Fibroblast of villous mesenchyme (primary cell): ENCODE measurements at regions not wholly inside any gene's neighbourhood (a gene's known extent, or its start where the extent isn't known, plus 50 kb on each side); places are given as distances from the start of the nearest gene placed in this dataset.

Experiments used
- DNase-seq: peaks from one replicate; pipeline ENCODE4 v3.0.0-alpha.2; 2010; ENCODE audit warnings: low read depth
- H3K4me3 ChIP-seq: 2 replicates; pipeline ENCODE4 v1.5.1; 2011; ENCODE audit warnings: low read depth, mild to moderate bottlenecking, low read length
- TF ChIP-seq, protein P1 (sequence below): IDR thresholded peaks from 2 replicates; pipeline ENCODE4 v1.5.1; 2012; ENCODE audit warnings: low read depth, mild to moderate bottlenecking, low read length; ENCODE audit not compliant: insufficient read depth

DNA sequence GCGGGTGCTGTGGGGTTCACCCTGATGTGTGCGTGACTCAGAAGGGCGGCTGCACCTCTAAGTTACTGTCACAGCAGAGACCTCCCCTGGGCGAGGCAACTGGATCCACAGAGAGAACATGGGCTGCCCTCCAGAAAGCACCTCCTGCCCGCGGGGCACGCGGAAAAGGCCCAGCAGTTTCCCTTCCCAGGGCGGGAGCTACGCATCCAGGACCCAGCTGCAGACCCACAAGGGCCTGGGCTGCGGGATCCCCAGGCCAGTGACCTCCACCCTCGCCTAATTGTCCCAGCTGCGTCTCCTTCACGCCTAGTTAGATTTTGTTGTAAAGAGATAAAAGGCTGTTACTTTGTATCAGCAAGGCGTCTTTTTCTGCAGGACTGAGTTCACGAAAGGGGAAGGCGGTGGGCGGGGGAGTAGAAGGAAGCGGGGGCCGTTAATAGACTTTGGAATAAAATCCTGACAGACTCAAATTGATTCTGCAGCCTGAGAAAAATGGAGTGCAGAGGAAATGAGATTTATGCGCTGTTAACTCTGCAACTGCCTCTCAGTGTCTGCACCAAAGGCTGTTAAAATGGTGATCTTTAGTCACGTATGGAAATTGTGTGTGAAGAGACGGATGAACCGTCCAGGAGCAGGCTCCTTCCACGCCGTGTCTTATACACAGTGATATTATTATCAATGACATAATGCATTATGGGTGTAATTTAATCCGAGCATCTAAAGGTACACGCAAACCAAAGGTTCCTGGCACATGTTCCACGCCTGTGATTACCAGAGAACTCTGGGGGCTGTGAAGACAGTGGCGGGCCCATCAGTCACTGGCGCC is 65.9 kb upstream of the FBRSL1 start:
- H3K4me3 ChIP-seq = no peak overlapping the region
- no peak for DNase-seq
- TF ChIP-seq, protein P1, sequence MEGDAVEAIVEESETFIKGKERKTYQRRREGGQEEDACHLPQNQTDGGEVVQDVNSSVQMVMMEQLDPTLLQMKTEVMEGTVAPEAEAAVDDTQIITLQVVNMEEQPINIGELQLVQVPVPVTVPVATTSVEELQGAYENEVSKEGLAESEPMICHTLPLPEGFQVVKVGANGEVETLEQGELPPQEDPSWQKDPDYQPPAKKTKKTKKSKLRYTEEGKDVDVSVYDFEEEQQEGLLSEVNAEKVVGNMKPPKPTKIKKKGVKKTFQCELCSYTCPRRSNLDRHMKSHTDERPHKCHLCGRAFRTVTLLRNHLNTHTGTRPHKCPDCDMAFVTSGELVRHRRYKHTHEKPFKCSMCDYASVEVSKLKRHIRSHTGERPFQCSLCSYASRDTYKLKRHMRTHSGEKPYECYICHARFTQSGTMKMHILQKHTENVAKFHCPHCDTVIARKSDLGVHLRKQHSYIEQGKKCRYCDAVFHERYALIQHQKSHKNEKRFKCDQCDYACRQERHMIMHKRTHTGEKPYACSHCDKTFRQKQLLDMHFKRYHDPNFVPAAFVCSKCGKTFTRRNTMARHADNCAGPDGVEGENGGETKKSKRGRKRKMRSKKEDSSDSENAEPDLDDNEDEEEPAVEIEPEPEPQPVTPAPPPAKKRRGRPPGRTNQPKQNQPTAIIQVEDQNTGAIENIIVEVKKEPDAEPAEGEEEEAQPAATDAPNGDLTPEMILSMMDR = no peak

DNA sequence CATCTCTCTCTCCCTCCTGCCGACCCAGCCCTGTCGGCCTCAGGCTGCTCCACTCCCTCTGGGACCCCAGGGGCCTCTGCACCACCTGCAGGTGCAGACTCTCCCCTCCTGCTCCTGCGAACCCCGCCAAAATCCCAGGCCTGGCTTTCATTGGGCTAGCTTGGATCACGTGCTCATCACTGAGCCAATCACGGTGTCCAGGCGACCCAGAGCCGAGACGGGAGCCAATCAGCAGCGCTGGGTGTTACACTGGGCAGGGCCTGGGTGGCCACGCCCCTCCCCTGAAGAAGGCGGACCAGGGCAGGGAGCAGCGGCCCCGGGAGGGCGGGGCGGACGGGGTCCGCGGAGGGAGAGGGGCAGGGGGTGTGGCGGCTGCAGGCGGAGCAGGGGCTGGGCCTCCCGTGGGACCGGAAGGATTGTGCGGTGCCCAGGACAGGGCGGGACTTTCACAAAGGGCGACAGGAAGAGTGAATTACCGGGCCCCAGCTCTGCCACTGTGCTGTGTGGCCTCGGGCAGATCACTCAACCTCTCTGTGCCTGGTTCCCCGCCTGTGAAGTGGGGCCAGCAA is 66.6 kb upstream of the FBRSL1 start:
- no peak overlapping the region for H3K4me3 ChIP-seq
- DNase-seq = no peak
- TF ChIP-seq, protein P1 = no peak

DNA sequence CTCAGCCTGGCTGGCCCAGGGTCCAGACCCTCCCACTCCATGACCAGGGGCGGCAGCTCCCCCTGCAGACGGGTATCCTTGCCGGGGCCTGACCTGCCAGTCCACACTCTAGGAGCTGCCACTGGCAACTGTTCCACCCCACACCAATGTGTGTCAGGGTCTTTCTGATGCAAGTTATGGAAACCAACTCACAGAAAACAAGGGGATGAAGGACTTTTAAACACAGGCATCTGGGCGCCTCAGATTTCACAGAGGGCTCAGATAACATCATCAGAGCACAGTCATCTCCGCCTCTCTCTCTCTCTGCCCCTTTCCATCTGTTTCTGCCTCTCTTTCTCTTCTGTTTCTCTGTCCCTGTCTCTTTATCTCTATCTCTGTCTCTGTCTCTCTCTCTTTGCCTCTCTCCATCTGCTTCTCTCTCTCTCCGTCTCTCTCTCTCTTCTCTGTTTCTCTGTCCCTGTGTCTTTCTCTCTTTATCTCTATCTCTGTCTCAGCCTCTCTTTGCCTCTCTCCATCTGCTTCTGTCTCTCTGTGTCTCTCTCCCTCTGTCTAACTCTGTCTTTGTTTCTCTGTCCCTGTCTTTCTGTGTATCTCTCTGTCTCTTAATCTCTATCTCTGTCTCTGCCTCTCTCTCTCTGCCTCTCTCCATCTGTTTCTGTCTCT is 67.4 kb upstream of the FBRSL1 start:
- TF ChIP-seq, protein P1 = no peak
- H3K4me3 ChIP-seq = no peak overlapping the region
- peak; percentile 18 for DNase-seq

DNA sequence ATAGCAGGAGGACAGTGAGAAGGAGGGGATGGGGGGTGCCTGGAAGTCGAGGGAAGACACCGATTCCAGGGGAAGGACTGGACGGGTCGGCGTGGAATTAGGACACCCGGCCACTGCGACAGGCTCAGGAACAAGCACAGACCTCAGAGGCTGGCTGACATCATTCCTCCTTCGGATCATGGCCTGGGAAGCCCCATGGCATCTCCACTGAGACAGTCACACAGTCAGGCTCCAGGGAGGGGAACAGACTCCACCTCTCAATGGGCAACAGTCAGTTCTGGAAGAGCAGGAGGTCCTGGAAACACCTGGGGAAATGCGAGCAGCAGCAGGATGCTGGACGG is 67.9 kb upstream of the FBRSL1 start:
- DNase-seq = no peak

DNA sequence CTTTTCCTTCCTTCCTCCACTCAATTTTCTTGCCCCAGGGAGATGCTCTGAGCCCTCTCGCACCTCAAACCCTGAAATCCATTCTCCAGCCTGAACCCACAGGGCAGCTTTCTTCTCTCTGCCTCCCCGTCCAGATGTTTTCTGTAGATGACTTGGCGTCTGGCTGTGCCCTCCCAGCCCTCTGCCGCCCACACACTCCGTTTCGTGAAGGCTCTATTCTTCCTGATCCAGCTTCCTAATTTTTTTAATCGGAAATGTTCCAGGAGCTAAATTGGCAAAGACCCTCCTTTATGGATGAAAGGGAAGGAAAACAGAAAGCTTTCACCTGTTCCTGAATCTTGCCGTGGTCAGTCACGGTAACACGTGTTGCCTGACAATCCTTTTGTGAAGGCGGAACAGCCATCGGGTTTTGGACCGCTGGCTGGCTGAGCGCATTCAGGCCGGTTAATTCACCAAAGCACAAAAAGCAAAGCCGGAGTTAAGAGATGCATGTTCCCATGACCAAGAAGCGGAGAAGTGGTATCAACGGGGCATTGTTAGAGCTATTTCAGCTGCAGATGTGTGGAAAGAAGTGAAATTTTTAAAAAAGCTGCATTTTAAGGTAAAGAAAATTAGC is 70.2 kb upstream of the FBRSL1 start:
- no peak for DNase-seq
- TF ChIP-seq, protein P1 = no peak
- no peak overlapping the region for H3K4me3 ChIP-seq

More for the DNA sequence above, 67.9 kb upstream of the FBRSL1 start:
- no peak overlapping the region for H3K4me3 ChIP-seq
- TF ChIP-seq, protein P1 = no peak

DNA sequence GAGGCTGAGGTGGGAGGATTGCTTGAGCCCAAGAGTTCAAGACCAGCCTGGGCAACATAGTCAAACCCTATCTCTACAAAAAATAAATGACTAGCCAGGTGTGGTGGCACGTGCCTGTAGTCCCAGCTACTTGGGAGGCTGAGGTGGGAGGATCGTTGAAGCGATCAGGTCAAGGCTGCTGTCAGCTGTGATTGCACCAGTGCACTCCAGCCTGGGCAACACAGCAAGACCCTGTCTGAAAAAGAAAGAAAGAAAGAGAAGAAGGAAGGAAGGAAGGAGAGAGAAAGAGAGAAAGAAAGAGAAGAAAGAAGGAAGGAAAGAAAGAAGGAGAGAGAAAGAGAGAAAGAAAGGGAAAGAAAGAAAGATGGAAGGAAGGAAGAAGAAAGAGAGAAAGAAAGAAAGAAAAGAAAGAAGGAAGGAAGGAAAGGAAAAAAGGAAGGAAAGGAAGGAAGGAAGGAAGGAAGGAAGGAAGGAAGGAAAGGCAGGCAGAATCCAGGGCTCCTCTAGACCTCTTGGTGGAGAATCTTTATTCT is 71.5 kb upstream of the FBRSL1 start:
- DNase-seq = no peak
- H3K4me3 ChIP-seq = no peak overlapping the region
- TF ChIP-seq, protein P1 = no peak
